WTC11 (cell line): ENCODE measurements at regions not wholly inside any gene's neighbourhood (a gene's known extent, or its start where the extent isn't known, plus 50 kb on each side); places are given as distances from the start of the nearest gene placed in this dataset.
"Not testable (repeated sequence)": the region's sequence is repeated elsewhere in the genome, so short reads cannot be mapped to it uniquely, and the experiment has no call there.

Experiments used
- CREB1 ChIP-seq: sonication (generic); formaldehyde crosslinking; IDR thresholded peaks from 2 replicates; pipeline ENCODE4 v1.8.0; 2023; ENCODE audit warnings: mild to moderate bottlenecking, missing genetic modification reagents
- CREM ChIP-seq: sonication (generic); formaldehyde crosslinking; IDR thresholded peaks from 2 replicates; pipeline ENCODE4 v1.8.1; 2022; ENCODE audit warnings: mild to moderate bottlenecking, missing genetic modification reagents, moderate library complexity
- FOXP4 ChIP-seq: sonication (generic); formaldehyde crosslinking; IDR thresholded peaks from 2 replicates; pipeline ENCODE4 v1.8.0; 2022; ENCODE audit warnings: mild to moderate bottlenecking, missing genetic modification reagents
- HMGXB4 ChIP-seq: sonication (generic); formaldehyde crosslinking; IDR thresholded peaks from 2 replicates; pipeline ENCODE4 v1.8.1; 2023; ENCODE audit warnings: mild to moderate bottlenecking, moderate library complexity, missing genetic modification reagents
- MYBL2 ChIP-seq: sonication (generic); formaldehyde crosslinking; IDR thresholded peaks from 2 replicates; pipeline ENCODE4 v1.8.1; 2023; ENCODE audit warnings: mild to moderate bottlenecking, moderate library complexity, missing genetic modification reagents
- OVOL2 ChIP-seq: fragments of 250-450 bp; sonication (Bioruptor Pico); IDR thresholded peaks from 2 replicates; pipeline ENCODE4 v1.9.0; 2021; ENCODE audit warnings: mild to moderate bottlenecking, borderline replicate concordance
- ZNF121 ChIP-seq: sonication (generic); formaldehyde crosslinking; IDR thresholded peaks from 2 replicates; pipeline ENCODE4 v1.8.0; 2023; ENCODE audit warnings: missing genetic modification reagents
- TF ChIP-seq, protein P1 (sequence below): fragments of 200-600 bp; IDR thresholded peaks from 2 replicates; pipeline ENCODE4 v1.8.0; 2022; ENCODE audit warnings: antibody characterized with exemption
- TF ChIP-seq, protein P2 (sequence below): sonication (generic); formaldehyde crosslinking; IDR thresholded peaks from 2 replicates; pipeline ENCODE4 v1.8.1; 2022; ENCODE audit warnings: low read depth, mild to moderate bottlenecking, moderate library complexity, missing genetic modification reagents, borderline replicate concordance
- TF ChIP-seq, protein P3 (sequence below): sonication (generic); formaldehyde crosslinking; IDR thresholded peaks from 2 replicates; pipeline ENCODE4 v1.8.1; 2023; ENCODE audit warnings: mild to moderate bottlenecking, missing genetic modification reagents
- TF ChIP-seq, protein P4 (sequence below): sonication (generic); formaldehyde crosslinking; IDR thresholded peaks from 2 replicates; pipeline ENCODE4 v1.8.1; 2023; ENCODE audit warnings: mild to moderate bottlenecking, missing genetic modification reagents, moderate library complexity

- TF ChIP-seq, protein P1, sequence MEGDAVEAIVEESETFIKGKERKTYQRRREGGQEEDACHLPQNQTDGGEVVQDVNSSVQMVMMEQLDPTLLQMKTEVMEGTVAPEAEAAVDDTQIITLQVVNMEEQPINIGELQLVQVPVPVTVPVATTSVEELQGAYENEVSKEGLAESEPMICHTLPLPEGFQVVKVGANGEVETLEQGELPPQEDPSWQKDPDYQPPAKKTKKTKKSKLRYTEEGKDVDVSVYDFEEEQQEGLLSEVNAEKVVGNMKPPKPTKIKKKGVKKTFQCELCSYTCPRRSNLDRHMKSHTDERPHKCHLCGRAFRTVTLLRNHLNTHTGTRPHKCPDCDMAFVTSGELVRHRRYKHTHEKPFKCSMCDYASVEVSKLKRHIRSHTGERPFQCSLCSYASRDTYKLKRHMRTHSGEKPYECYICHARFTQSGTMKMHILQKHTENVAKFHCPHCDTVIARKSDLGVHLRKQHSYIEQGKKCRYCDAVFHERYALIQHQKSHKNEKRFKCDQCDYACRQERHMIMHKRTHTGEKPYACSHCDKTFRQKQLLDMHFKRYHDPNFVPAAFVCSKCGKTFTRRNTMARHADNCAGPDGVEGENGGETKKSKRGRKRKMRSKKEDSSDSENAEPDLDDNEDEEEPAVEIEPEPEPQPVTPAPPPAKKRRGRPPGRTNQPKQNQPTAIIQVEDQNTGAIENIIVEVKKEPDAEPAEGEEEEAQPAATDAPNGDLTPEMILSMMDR, result not testable (repeated sequence)
- TF ChIP-seq HMGXB4 (CRISPR knock-in tag); MYBL2 (CRISPR knock-in tag); ZNF121 (CRISPR knock-in tag); CREB1; OVOL2; CREM (CRISPR knock-in tag); FOXP4 (CRISPR knock-in tag): not testable (repeated sequence)
- TF ChIP-seq, protein P2, sequence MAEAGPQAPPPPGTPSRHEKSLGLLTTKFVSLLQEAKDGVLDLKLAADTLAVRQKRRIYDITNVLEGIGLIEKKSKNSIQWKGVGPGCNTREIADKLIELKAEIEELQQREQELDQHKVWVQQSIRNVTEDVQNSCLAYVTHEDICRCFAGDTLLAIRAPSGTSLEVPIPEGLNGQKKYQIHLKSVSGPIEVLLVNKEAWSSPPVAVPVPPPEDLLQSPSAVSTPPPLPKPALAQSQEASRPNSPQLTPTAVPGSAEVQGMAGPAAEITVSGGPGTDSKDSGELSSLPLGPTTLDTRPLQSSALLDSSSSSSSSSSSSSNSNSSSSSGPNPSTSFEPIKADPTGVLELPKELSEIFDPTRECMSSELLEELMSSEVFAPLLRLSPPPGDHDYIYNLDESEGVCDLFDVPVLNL (CRISPR knock-in tag), result not testable (repeated sequence)
- TF ChIP-seq, protein P3, sequence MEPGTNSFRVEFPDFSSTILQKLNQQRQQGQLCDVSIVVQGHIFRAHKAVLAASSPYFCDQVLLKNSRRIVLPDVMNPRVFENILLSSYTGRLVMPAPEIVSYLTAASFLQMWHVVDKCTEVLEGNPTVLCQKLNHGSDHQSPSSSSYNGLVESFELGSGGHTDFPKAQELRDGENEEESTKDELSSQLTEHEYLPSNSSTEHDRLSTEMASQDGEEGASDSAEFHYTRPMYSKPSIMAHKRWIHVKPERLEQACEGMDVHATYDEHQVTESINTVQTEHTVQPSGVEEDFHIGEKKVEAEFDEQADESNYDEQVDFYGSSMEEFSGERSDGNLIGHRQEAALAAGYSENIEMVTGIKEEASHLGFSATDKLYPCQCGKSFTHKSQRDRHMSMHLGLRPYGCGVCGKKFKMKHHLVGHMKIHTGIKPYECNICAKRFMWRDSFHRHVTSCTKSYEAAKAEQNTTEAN (CRISPR knock-in tag), result not testable (repeated sequence)
- TF ChIP-seq, protein P4, sequence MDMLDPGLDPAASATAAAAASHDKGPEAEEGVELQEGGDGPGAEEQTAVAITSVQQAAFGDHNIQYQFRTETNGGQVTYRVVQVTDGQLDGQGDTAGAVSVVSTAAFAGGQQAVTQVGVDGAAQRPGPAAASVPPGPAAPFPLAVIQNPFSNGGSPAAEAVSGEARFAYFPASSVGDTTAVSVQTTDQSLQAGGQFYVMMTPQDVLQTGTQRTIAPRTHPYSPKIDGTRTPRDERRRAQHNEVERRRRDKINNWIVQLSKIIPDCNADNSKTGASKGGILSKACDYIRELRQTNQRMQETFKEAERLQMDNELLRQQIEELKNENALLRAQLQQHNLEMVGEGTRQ (CRISPR knock-in tag), result not testable (repeated sequence)
Observed at GRCh38 chr3:51606871-51607270, 64.2 kb upstream of the TEX264 start.
